B cell (primary cell): ENCODE measurements at regions not wholly inside any gene's neighbourhood (a gene's known extent, or its start where the extent isn't known, plus 50 kb on each side); places are given as distances from the start of the nearest gene placed in this dataset.

Experiments
- ATAC-seq: fragments of 200-7000 bp; cut with Tn5 transposase; one replicate; pipeline ENCODE4 v1.10.0; 2021; ENCODE audit warnings: low read depth, mild to moderate bottlenecking, moderate number of reproducible peaks, moderate library complexity
- CTCF ChIA-PET: fragments of 350-600 bp; sonication (Branson Sonifier 250); formaldehyde crosslinking; loops from one replicate; lab custom pipeline; 2021; ENCODE audit warnings: antibody characterized with exemption, inconsistent platforms; lab: Charles Lee
- POLR2A ChIA-PET: fragments of 350-600 bp; sonication (Branson Sonifier 250); formaldehyde crosslinking; loops from one replicate; lab custom pipeline; 2021; ENCODE audit warnings: antibody characterized with exemption; lab: Charles Lee
- DNase-seq: peaks from one replicate; pipeline ENCODE4 v3.0.0; 2013
- H2AFZ ChIP-seq: 2 replicates; pipeline ENCODE4 v1.6.1; 2012; ENCODE audit warnings: mild to moderate bottlenecking, low read depth, low read length; ENCODE audit not compliant: insufficient read depth, poor library complexity, severe bottlenecking
- H3K27ac ChIP-seq, 2 donors: 1 replicate in 1 of 2; 2 replicates in 1 of 2; pipeline ENCODE4 v1.5.1; 2012 to 2013; ENCODE audit warnings: low read length in 2 of 2, mild to moderate bottlenecking in 2 of 2, moderate library complexity in 1 of 2
- H3K27me3 ChIP-seq, 4 experiments: fragments of 200-600 bp in 1 of 4; sonication (generic) in 1 of 4; replicated peaks in 1 of 4; 1 replicate in 2 of 4; 2 replicates in 2 of 4; pipeline versions ENCODE4 v1.6.1 to v1.7.0; 2013 to 2016; ENCODE audit warnings: low read length in 3 of 4, mild to moderate bottlenecking in 2 of 4, mixed read lengths in 1 of 4, moderate library complexity in 1 of 4; ENCODE audit not compliant: insufficient read depth in 4 of 4, control insufficient read depth in 3 of 4; ENCODE audit errors: control extremely low read depth in 1 of 4
- H3K36me3 ChIP-seq, 2 experiments: replicated peaks in 1 of 2; 1 replicate in 1 of 2; 2 replicates in 1 of 2; pipeline versions ENCODE4 v1.6.1 to v1.7.1; 2013; ENCODE audit warnings: low read length in 1 of 2; ENCODE audit not compliant: insufficient read depth in 2 of 2, control insufficient read depth in 1 of 2; ENCODE audit errors: control extremely low read depth in 1 of 2, extremely low read depth in 1 of 2
- H3K4me1 ChIP-seq, 2 donors: fragments of 200-600 bp in 1 of 2; sonication (generic) in 1 of 2; 1 replicate in 1 of 2; 2 replicates in 1 of 2; pipeline versions ENCODE4 v1.5.1 to v1.6.1; 2013 to 2017; ENCODE audit warnings: low read length in 2 of 2; ENCODE audit not compliant: control insufficient read depth in 2 of 2, insufficient read depth in 2 of 2
- H3K4me2 ChIP-seq: replicated peaks from 2 replicates; pipeline ENCODE3; 2012; ENCODE audit warnings: mild to moderate bottlenecking, low read depth, low read length; ENCODE audit not compliant: poor library complexity, severe bottlenecking
- H3K4me3 ChIP-seq, 5 experiments: fragments of 200-600 bp in 1 of 5; sonication (generic) in 1 of 5; 1 replicate in 3 of 5; 2 replicates in 2 of 5; pipeline versions ENCODE4 v1.5.1 to v1.7.0; 2011 to 2016; ENCODE audit warnings: low read length in 4 of 5, mild to moderate bottlenecking in 4 of 5, low read depth in 2 of 5, control low read depth in 1 of 5, moderate library complexity in 1 of 5; ENCODE audit not compliant: insufficient read depth in 1 of 5; ENCODE audit errors: control extremely low read depth in 1 of 5, extremely low read depth in 1 of 5
- H3K79me2 ChIP-seq: fragments of 200-600 bp; sonication (generic); one replicate; pipeline ENCODE4 v1.6.0; 2016; ENCODE audit warnings: low read length; ENCODE audit not compliant: control insufficient read depth, insufficient read depth
- H3K9ac ChIP-seq: fragments of 200-600 bp; sonication (generic); 2 replicates; pipeline ENCODE4 v1.6.1; 2017; ENCODE audit warnings: mild to moderate bottlenecking, low read length, moderate library complexity
- H3K9me3 ChIP-seq, 3 donors: one replicate each; pipeline versions ENCODE4 v1.6.1 to v1.7.1; 2013; ENCODE audit warnings: low read length in 2 of 3; ENCODE audit not compliant: control insufficient read depth in 2 of 3, insufficient read depth in 1 of 3; ENCODE audit errors: control extremely low read depth in 1 of 3
- H4K20me1 ChIP-seq: 2 replicates; pipeline ENCODE4 v1.6.0; 2012; ENCODE audit warnings: mild to moderate bottlenecking, low read length; ENCODE audit not compliant: insufficient read depth, control insufficient read depth, poor library complexity, severe bottlenecking
- H3K27ac Mint-ChIP-seq: one replicate; pipeline ENCODE4 v1.8.0; 2021; ENCODE audit warnings: mixed read lengths
- H3K27me3 Mint-ChIP-seq: one replicate; pipeline ENCODE4 v1.8.0; 2021; ENCODE audit warnings: mixed read lengths
- H3K4me1 Mint-ChIP-seq: one replicate; pipeline ENCODE4 v1.8.0; 2021; ENCODE audit warnings: mixed read lengths
- H3K4me3 Mint-ChIP-seq: one replicate; pipeline ENCODE4 v1.8.0; 2021; ENCODE audit warnings: mixed read lengths
- H3K9me3 Mint-ChIP-seq: one replicate; pipeline ENCODE4 v1.8.0; 2022; ENCODE audit warnings: mixed read lengths; ENCODE audit not compliant: insufficient read depth
- EZH2 ChIP-seq: IDR thresholded peaks from 2 replicates; pipeline ENCODE4 v1.6.1; 2012; ENCODE audit warnings: borderline replicate concordance, low read depth, mild to moderate bottlenecking, moderate library complexity, low read length; ENCODE audit not compliant: insufficient read depth, poor library complexity, severe bottlenecking
- WGBS: methylation state at CpG from one replicate; pipeline ENCODE4 v1.1.5; 2013; ENCODE audit warnings: missing lambda C conversion rate; ENCODE audit not compliant: insufficient coverage; 5-methylcytosine and 5-hydroxymethylcytosine counted together
- intact Hi-C: fragments of 100-400 bp; cut with micrococcal nuclease; formaldehyde crosslinking; loops from one replicate; pipeline ENCODE4 v1.10.0; 2022
- TF ChIP-seq, protein P1 (sequence below): fragments of 200-600 bp; IDR thresholded peaks from one replicate; pipeline ENCODE4 v1.8.0; 2022; ENCODE audit warnings: antibody characterized with exemption, mild to moderate bottlenecking

DNA sequence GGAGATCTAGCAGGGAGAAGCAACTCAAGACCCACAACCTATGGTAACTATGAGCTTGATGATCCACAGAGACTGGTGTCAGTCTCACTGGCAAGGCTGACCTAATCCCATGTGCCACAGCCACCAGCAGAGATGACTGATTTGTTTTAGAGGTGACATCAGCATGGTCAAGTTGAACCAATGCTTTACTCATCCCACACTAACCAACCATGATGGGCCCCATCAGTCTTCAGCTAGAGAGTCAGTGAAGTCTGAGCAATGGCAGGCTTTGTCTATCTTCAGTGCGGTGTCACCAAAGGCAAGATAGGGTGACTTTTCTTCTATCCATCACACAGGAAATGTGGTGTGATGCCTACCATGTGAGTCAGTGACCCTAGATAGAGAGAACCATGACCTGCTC lies 1470.7 kb downstream of the NCAM2 start:
- Mint-ChIP-seq H3K27me3 (no peaks in the 10 kb centered on the region), H3K4me3 (no peak overlapping the region), H3K27ac (no peak overlapping the region), H3K9me3 (no peaks in the 10 kb centered on the region), H3K4me1 (no peaks in the 10 kb centered on the region)
- no peak for TF ChIP-seq EZH2
- TF ChIP-seq, protein P1, sequence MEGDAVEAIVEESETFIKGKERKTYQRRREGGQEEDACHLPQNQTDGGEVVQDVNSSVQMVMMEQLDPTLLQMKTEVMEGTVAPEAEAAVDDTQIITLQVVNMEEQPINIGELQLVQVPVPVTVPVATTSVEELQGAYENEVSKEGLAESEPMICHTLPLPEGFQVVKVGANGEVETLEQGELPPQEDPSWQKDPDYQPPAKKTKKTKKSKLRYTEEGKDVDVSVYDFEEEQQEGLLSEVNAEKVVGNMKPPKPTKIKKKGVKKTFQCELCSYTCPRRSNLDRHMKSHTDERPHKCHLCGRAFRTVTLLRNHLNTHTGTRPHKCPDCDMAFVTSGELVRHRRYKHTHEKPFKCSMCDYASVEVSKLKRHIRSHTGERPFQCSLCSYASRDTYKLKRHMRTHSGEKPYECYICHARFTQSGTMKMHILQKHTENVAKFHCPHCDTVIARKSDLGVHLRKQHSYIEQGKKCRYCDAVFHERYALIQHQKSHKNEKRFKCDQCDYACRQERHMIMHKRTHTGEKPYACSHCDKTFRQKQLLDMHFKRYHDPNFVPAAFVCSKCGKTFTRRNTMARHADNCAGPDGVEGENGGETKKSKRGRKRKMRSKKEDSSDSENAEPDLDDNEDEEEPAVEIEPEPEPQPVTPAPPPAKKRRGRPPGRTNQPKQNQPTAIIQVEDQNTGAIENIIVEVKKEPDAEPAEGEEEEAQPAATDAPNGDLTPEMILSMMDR: no peak
- ATAC-seq: no peak
- Histone ChIP-seq H3K27ac (no peak overlapping the region), H3K27me3 (no peaks in the 10 kb centered on the region), H3K4me1 (no peaks in the 10 kb centered on the region), H3K36me3 (no peaks in the 10 kb centered on the region), H3K9ac (no peak overlapping the region), H3K4me2 (no peak overlapping the region), H4K20me1 (no peaks in the 10 kb centered on the region), H3K79me2 (no peaks in the 10 kb centered on the region), H3K4me3 (no peak overlapping the region), H3K9me3 (peaks cover 0 to 6% (median 0%) of the 10 kb centered on the region in 3 donors), H2AFZ (no peak overlapping the region)
- WGBS: no CpG with 5 or more reads among the region's 1 CpG
- POLR2A ChIA-PET: no interaction called here
- intact Hi-C loops: no loop called here
- no peak for DNase-seq
- CTCF ChIA-PET: no interaction called here

DNA sequence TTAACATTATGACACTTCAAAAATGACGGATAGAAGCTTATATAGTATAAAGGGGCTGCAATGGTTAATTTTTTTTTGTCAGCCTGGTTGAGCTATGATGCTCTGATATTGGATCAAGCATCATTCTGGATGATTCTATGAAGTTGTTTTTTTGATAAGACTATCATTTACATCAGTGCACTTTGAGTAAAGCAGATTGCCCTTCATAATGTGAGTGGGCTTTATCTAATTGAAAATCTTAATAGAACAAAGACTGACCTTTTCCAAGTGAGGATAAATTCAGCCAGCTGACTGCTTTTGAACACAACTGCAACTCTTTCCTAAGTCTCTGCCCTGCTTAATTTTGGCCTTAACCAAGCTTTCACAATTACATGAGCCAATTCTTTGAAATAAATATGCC lies 1476.2 kb downstream of the NCAM2 start:
- POLR2A ChIA-PET: no interaction called here
- H3K36me3 ChIP-seq: no peaks in the 10 kb centered on the region
- H3K4me1 ChIP-seq: no peaks in the 10 kb centered on the region
- H3K27me3 ChIP-seq: no peaks in the 10 kb centered on the region
- H3K4me1 Mint-ChIP-seq: no peaks in the 10 kb centered on the region
- no peak overlapping the region for H3K4me2 ChIP-seq
- H2AFZ ChIP-seq: no peak overlapping the region
- DNase-seq (no peak), ATAC-seq (no peak)
- H3K9me3 Mint-ChIP-seq: peaks cover 3% of the 10 kb centered on the region
- no peaks in the 10 kb centered on the region for H3K79me2 ChIP-seq
- H3K4me3 ChIP-seq: no peak overlapping the region
- no peak overlapping the region for H3K4me3 Mint-ChIP-seq
- H3K27ac ChIP-seq: no peak overlapping the region
- H3K27me3 Mint-ChIP-seq: no peaks in the 10 kb centered on the region
- H4K20me1 ChIP-seq: no peaks in the 10 kb centered on the region
- H3K27ac Mint-ChIP-seq: no peak overlapping the region
- intact Hi-C loops: no loop called here
- no peak overlapping the region for H3K9ac ChIP-seq
- TF ChIP-seq, protein P1: no peak
- TF ChIP-seq EZH2: no peak
- peaks cover 0 to 6% (median 0%) of the 10 kb centered on the region in 3 donors for H3K9me3 ChIP-seq
- CTCF ChIA-PET: no interaction called here
- WGBS: no CpG with 5 or more reads among the region's 1 CpG
